DOHH2 (cell line): ENCODE measurements at regions not wholly inside any gene's neighbourhood (a gene's known extent, or its start where the extent isn't known, plus 50 kb on each side); places are given as distances from the start of the nearest gene placed in this dataset.

Source experiments
- EZH2phosphoT487 ChIP-seq: fragments of 200-600 bp; sonication (generic); IDR thresholded peaks from 2 replicates; pipeline ENCODE4 v1.6.1; 2017; ENCODE audit warnings: borderline replicate concordance, mild to moderate bottlenecking, antibody characterized with exemption, low read length, moderate library complexity, mixed read lengths
- TF ChIP-seq, protein P1 (sequence below): fragments of 200-600 bp; sonication (generic); IDR thresholded peaks from one replicate; pipeline ENCODE4 v1.5.1; 2014; ENCODE audit warnings: antibody characterized with exemption, mild to moderate bottlenecking, low read depth, low read length; ENCODE audit not compliant: poor library complexity, severe bottlenecking

DNA sequence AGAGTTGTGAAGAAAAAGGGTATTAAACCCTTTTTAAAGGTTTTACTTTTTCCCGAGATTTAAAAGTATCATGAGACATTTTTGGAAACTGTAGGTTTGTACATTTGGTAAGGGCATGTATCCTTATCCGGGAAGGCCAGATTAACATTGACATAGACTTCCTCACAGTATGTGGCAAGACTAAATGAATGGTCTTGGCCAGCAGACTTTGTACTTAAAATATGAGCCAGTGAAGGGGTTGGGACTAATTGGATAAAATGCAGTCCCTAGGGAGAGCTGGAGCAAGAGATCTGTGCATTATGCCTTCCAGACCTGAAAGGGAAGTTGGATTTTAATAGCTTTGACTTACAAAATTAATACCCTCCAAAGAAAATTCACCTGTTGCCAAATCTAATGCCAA, 60.4 kb upstream of the CCN2 start:
- no peak for TF ChIP-seq EZH2phosphoT487
- TF ChIP-seq, protein P1, sequence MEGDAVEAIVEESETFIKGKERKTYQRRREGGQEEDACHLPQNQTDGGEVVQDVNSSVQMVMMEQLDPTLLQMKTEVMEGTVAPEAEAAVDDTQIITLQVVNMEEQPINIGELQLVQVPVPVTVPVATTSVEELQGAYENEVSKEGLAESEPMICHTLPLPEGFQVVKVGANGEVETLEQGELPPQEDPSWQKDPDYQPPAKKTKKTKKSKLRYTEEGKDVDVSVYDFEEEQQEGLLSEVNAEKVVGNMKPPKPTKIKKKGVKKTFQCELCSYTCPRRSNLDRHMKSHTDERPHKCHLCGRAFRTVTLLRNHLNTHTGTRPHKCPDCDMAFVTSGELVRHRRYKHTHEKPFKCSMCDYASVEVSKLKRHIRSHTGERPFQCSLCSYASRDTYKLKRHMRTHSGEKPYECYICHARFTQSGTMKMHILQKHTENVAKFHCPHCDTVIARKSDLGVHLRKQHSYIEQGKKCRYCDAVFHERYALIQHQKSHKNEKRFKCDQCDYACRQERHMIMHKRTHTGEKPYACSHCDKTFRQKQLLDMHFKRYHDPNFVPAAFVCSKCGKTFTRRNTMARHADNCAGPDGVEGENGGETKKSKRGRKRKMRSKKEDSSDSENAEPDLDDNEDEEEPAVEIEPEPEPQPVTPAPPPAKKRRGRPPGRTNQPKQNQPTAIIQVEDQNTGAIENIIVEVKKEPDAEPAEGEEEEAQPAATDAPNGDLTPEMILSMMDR = no peak
